NB4 (cell line): ENCODE measurements at regions not wholly inside any gene's neighbourhood (a gene's known extent, or its start where the extent isn't known, plus 50 kb on each side); places are given as distances from the start of the nearest gene placed in this dataset.

Experiments
- CTCF ChIP-seq: IDR thresholded peaks from one replicate; pipeline ENCODE4 v1.5.1; 2012; ENCODE audit warnings: low read depth, low read length
- POLR2A ChIP-seq: IDR thresholded peaks from 2 replicates; pipeline ENCODE4 v1.6.1; 2011; ENCODE audit warnings: mild to moderate bottlenecking; ENCODE audit not compliant: insufficient read length; ENCODE audit errors: extremely low read depth

GRCh38 chr10:61250131-61250530 lies 203.1 kb downstream of the TMEM26 start:
- TF ChIP-seq POLR2A (no peak), CTCF (no peak)
